HG02678 (cell line): ENCODE measurements at regions not wholly inside any gene's neighbourhood (a gene's known extent, or its start where the extent isn't known, plus 50 kb on each side); places are given as distances from the start of the nearest gene placed in this dataset.

Source experiments
- ATAC-seq: cut with Tn5 transposase; IDR thresholded peaks from one replicate; pipeline ENCODE4 v1.9.1; 2021; ENCODE audit warnings: mild to moderate bottlenecking, moderate library complexity; ENCODE audit not compliant: unreplicated experiment

DNA sequence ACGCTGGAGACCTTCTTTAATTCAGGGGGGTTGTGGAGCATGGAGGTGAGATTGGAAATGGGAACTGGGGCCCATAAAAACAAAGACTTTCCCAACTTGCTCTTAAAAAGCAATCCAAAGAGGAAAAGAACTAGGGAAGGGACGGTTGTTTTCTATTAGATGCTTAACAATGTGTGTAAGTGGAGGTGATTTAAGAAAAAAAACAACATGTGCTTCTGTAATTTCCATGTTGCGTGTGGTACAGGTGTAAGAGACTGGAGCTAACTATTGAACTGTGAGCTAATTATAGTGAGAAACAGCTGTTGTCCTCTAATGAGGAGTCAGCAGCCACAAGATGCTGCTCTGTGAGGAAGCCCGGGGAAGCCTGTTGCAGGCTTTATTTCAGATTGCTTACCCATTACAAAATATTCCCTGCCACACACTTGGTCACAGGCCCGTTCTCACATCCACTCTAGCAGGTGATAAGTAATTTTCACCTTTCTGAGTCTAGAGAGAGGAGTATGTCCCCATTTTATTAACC, 280.6 kb upstream of the PARD3B start:
- ATAC-seq: no peak

DNA sequence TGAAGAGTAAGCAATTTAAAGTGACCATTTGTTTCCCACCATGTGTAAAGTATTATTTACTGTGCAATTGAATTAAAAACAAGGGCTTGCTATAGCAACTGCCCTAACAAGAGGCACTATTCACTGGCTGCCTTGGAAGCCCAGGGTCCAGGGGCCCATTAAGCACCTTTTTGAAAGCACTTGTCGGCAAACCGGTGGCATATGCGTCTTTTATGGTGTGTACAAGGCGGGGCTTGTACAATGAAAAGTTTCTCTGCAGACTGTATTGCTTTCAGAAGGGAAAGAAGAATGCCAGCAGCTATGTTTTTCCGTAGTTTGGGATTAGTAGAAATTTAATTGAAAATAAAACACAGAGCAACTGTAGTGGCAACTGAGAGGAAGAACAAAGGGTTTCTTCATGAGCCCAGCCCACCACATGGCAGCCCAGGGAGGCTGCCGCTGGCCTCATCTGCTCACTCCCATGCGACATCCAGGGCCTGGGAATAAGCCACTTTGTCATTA, 279.5 kb upstream of the PARD3B start:
- no peak for ATAC-seq

DNA sequence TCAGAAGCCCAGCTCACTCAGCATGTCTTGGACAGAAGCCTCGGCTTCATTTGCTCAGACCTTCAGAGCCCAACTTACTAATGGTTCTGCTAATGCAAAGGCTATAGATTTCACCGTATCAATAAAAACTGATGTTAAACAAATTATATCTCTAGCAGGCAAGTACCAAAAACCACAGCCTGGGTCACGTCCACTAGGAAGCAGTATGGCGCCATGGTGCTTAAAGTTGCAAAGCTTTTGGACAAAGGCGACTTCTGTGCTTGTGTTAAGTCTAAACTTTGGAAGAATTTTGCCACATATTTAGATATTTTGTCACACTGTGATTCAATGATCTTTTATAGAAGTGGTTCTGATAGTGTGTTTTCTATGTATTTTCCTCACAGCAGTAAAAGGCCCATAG, 276.8 kb upstream of the PARD3B start:
- ATAC-seq: no peak

DNA sequence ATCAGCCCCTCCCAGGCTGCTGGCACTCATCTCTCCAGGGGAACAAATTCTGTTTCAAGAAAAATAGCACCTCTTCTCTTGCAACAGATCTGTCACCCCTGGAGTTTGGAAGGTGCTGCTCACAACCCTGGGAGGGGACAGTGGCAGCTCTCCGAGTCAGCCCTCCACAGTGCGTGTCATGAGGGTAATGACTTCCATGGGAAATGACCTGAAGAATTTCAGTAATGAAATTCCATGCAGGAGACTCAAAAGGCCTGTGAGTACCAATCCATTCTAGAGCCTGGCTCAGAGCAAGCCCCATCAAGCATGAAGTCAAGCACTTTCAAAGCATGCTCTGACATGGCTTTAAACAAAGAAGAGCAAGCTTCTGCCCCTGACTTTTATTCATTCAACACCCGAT, 276.3 kb upstream of the PARD3B start:
- no peak for ATAC-seq

DNA sequence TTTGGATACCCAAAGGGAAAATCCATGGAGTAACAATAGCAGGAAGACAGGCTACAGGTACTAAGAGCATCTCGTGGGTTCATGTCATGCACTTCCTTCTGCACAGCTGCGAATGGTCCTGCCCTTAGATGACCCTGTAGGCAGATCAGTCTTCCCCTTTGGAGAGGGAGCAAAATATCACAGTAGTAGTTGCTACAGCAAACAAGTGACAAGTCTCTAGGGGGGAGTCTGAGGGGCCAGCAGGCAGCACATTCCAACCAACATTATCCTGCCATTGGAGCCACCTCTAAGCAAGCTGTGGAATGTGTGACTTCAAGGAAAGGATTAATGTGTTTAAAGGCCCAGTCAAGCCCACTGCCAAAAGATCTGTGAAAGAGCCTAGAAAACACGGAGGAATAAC, 273.2 kb upstream of the PARD3B start:
- no peak for ATAC-seq

DNA sequence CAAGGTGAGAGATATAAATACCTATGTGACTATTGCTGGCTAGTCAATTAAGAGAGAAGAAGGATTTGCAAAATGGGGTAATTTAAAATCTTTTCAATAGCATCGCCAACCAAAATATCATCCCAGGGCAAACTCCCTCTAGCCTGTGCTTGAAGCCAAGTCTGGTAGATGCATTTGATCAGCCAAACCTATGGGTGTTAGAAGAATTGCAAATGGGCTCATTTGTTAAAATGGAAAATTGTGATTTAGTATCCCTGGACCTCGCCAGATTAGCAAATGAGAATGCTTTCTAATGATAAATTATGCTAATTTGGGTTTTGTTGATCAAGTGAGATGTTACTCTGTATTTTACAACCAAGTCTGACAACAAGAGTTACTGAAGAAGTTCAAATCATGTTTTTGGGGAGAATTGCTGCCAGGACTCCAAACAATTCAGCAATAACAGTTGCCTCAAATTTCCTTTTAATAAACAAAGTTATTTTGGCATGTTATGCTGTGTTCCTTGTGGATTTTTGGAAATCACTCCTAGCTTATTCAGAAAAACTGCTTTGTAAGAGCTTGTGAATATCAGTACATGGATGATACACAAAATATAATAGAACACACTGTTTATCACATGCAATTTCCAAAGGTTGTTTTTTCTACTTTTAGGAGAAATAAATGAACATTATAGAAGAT, 272.5 kb upstream of the PARD3B start:
- ATAC-seq: no peak

DNA sequence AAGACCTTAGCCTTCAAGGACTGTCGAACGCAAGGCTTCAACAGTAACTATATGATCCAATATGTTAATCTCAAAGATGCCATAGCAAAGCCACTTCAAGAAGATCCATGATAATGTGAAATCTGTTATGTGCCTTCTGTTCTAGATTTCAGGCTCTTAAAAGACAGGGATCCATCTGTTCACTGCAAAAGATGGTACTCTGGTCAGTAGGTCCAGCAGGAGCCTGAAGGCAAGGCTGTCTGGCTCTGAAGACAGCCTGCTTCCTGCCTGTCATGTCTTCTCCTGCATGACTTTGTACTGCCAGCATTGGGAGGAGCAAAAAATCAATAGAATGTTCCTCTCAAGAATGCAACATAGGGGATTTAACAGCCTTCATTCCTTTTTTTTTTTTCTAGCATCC, 270.8 kb upstream of the PARD3B start:
- no peak for ATAC-seq

DNA sequence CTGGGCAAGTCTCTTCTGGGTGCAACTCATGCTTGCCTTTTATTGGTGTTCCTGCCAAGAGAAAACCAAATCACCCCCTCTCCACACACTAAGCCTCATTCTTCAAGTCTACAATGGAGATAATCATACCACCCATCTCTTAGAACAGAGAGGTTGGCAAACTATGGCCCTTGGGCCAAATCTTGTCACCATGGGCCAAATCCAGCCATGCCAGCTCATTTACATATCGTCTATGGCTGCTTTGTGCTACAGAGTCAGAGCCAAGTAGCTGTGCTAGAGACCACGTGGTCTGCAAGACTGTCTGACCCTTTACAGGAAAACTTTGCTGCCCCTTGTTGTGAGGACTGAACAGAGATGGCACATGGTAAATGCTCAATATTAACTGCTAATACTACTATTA, 270.3 kb upstream of the PARD3B start:
- no peak for ATAC-seq

DNA sequence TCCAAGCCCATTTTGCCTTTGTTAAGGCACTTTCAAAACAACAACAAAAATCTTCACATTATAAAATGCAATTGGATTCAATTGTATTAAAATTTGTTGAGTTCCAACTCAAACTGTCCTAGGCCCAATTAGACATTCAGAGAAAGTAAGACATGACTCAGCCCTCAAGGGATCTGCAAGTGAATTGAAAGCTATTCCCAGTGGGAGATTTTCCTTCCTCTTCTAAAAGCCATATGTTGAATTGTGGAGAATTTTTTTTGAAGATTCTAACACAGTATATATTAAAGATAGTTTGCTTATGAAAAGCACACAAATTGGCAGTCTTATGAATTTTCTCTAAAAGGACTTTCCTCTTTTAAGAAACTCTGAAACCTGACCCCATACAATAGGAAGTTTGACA, 268.0 kb upstream of the PARD3B start:
- no peak for ATAC-seq

DNA sequence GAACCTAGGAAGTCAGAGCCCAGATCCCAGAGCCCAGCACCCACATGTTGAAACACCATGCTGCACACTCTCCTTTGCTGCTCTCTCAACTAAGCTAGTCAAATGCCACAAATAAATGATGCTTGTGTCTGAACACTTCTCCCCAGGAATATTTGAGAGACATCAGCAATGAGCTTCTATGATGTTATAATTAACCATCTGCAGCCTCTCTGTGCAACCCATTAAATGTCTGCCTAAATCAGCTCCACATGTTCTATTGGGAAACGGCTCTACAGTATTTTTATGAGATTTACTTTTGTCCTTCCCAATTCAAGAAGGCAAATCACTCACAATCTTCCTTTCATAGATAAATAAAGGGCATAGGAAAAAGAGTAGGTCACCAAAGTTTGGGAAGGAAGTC, 266.8 kb upstream of the PARD3B start:
- ATAC-seq: no peak

DNA sequence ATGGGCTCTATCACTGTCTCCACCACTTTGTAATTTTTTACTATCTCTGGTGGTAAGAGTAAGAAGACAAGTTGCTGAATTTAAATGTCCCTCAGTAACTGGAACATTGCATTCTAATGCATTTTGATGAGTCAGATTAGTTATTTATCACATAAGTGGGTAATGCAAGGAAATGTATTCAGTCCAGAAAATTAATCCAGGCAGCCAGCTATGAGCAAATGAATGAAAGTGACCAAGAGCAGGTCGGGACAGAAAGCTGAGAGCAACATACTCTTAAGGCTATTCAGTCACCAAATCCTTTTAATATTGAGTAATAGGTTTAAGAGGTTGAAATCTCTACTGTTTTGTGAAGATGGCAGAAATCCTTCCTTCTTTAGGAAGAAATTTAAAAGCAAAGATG, 265.5 kb upstream of the PARD3B start:
- no peak for ATAC-seq

DNA sequence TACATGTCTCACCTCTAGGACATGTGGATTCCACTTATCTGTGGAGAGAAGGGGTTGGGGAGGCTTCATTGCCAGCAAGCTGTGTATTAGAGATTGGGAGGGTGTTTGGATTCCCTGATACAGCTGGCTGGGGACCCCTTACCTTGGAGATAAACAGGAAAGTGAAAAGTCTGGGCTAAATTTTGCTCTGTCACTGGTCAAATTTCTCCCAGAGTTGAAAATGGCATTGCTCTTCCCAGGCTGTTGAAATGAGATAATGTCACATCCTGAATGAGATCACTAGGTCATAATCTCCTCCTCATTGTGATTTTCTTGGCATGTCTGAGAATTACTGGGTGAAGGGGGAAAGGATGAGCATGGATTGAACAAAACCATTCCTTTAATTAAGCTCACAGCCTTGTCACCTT, 265.0 kb upstream of the PARD3B start:
- no peak for ATAC-seq

DNA sequence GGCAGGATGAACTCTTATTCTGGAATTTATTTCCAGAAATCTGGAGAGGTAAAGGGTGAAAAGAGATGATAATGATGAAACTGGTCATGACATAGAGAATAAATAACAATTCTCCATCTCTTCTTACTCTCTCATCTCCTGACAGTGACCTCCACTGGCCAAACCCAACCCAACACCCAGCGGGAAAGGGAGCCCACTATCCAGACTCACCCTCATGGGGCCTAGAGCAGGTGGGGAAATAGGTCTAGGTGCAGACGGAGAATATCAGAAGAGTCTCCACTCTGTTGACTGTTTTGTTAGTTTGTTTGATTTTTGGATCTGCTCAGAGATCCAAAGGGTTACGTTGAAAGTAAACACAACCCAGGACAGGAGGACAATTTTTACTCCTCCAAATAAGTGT, 263.2 kb upstream of the PARD3B start:
- ATAC-seq: no peak

DNA sequence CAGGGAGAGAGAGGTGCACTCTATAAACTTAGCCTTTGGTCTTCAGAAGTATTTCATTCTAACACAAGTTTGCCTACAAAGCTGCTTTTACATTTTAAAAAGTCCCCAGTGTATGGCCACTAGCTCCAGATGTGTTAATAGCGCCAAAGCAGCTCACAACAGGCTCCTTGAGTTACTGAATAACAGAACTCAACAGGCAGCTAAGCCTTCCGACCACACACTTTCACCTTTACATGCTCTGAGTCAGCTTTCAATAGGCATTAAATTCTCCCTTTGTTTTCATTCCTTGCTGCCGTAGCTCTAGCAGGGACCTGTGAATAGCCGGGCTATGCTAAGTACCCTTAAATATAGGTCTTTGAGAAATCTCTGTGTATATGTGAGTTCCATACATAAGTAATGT, 262.8 kb upstream of the PARD3B start:
- no peak for ATAC-seq

DNA sequence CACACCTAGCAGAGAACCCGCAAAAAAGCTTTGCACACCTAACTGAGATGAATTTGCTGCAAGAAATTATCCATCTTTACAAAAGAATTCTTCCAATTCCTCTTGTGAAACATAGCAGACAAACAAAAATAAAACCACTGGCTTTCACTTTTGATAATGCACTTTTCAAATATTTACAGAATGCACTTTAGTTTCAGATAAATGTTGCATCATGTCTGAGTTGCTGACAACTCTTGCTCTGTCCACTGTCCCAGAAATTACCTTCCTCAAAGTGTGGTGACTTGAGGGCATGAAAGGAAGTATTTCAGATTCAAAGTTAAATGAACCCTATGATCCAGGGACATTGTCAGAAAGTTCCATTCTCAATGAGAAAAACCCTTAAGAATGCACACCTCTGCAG, 256.2 kb upstream of the PARD3B start:
- ATAC-seq: no peak

DNA sequence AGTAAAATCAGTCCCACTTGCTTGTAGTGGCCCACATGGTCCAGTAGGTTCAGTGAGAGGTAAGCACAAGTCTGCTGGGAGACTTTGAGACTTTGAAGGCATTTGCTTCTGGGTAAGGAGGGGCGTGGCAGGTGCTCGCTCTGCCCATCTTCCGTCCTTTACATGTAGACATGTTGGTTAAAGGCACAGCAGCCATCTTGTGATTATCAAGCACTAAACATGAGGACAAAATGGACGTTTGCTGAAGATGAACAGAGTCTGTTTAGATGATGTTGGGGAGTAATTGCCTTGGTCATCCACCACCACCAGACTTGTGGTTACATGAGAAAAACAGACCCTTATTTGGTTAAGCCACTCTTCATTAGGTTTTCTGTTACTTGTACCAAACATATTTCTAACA, 252.8 kb upstream of the PARD3B start:
- ATAC-seq: no peak

DNA sequence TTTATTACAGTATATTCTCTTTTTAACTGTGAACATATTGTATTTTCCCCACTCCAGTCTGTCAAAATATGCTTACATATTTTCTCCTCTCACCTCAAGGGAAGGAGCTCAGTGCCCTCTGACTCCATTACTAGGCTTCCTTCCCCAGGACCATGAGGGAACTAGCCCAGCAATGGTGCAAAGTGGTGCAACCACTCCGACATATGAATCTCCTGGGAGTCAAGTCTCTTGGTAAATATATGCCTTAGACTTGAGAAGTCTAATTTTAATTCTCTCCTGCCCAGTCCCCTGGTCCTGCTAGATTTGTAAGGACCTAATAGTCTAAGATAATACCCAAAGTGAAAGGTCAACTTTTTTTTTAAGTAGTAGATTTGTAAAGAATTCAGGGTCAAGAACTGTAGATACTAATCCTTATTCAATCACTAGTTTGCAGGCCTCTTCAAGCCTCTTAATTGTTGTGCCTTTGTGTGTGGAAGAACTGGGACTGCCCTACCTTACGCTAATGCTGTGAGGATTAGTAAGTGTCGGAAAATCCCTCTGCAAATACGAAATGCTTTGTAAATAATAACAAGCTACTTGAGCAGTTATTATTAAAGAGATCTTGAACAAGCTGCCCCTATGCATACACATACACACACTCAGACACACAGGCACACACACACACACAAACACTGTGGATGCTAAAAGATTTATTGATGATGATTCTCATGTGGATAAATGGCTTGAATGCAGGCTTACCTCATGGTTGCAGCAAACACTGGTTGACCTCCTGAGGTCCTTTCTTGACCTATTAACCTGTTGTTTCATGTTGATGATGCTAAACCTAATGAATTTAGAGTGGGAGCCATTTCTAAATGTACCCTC, 251.2 kb upstream of the PARD3B start:
- ATAC-seq: no peak

DNA sequence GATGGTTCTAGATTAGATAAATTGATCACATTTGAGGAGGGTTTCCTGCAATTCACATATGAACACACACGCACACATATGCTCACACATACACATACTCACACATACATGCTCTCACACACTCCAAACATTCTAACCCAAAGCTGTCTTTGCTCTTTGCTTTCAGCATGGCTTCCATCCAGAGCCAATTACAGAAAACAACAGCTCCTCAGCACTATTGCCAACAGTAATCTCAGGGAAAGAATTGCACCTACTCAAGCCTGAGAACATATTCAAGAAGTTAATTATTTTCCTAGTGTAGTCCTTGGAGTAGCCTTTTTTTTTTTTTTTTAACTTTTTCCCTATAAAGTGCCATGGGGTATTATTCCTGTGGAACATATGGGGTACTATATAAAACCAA, 246.9 kb upstream of the PARD3B start:
- no peak for ATAC-seq

DNA sequence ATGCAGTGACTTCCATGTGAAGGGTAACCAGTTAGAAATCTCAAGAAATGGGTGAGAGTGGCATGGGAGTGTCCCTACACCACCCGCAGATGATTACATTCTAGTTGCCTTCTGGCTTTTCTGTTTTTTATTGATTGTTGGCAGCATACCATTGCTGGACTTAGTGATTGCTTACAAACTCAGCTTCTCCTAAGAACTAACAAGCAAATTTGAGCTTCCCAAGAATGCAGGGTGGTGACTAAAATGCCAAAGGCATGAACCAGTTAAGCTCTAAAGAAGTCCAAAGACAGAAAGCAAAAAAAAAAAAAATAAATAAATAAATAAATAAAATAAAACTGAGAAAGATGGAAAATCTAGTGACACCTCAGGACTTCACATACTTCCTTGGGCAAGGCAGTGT, 245.5 kb upstream of the PARD3B start:
- no peak for ATAC-seq

DNA sequence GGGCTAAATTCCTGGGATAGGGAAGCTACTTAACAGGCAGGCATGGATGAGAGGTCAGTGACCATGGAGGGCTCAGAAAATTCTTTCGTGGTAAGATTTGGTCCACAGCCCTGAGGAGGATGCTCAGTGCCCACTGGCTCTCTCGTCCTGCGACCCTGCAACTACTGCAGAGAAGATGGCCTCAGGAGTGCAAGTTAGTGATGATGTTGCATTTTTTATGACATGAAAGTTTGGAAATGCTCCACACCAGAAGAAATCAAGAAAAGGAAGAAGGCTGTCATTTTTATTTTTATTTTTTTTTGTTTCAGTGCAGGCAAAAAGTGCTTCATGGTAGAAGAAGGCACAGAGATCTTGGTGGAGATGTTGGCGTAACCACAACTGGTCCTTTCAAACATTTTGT, 238.6 kb upstream of the PARD3B start:
- ATAC-seq: no peak

DNA sequence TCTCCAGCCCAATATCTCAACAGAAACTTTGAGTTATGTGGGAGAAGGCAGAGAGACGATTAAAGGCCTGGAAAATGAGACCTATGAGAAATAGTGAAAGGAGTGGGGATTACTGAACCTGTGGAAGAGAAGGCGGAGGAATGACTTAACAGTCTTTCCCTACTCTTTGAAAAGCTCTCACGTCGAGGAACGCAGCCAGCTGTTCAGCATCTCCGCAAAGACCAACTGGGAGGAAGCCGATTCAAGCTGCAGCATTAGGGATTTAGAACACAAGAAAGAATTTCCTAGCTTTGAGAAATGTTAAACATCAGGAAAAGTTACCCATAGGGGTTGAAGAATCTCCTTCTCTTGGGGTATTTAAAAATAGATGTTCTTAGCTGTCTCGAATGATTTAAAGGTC, 233.2 kb upstream of the PARD3B start:
- no peak for ATAC-seq

DNA sequence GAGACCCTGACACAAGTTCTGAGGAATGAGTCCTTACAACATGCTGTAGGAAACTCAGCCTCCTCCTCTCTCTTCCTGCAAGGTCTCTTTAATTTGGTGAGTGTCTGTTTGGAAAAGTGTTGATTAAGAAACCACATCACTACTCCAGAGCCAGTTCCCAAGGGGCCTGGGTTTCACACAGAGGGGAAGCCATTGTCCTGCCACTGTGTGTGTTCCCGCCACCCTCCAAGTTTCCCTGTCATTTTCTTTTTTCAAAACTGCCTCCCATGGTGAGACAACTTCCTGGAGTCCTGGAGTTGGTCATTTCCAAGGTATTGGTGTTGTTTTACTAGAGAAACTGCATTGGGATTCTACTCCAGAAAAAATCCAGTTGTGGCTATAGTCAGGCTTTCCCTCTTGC, 232.0 kb upstream of the PARD3B start:
- ATAC-seq: no peak
